H4 (cell line): ENCODE measurements at regions not wholly inside any gene's neighbourhood (a gene's known extent, or its start where the extent isn't known, plus 50 kb on each side); places are given as distances from the start of the nearest gene placed in this dataset.
"Not testable (repeated sequence)": the region's sequence is repeated elsewhere in the genome, so short reads cannot be mapped to it uniquely, and the experiment has no call there.

ENCODE experiments used
- DNase-seq: peaks from one replicate; pipeline ENCODE4 v3.0.0-alpha.2; 2015; ENCODE audit warnings: low spot score

DNA sequence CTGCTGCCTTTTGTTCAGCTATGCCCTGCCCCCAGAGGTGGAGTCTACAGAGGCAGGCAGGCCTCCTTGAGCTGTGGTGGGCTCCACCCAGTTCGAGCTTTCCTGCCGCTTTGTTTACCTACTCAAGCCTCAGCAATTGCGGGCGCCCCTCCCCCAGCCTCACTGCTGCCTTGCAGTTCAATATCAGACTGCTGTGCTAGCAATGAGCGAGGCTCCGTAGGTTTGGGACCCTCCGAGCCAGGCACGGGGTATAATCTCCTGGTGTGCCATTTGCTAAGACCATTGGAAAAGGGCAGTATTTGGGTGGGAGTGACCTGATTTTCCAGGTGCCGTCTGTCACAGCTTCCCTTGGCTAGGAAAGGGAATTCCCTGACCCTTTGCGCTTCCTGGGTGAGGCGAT lies 51.9 kb downstream of the DIPK2A start:
- not testable (repeated sequence) for DNase-seq

- no peak for DNase-seq
These were observed 57.3 kb downstream of the DIPK2A start for GRCh38 chr3:144028798-144029411.

DNA sequence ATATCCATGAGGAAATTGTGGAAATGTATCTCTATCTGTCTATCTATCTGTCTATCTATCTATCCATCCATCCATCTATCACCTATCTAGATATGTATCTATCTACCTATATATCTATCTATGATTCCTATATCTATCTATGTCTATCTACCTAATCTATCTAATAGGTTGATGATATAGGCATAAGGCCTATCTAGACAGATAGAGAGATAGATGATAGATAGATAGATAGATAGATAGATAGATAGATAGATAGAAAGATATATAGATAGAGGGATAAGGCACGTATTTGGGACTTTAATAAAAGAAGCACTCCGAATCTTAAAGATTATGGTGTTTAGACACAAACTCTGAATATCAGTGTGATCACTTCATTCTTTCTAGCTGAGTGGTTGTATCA lies 58.1 kb downstream of the DIPK2A start:
- no peak for DNase-seq

- DNase-seq = peak; percentile 49
These were observed 60.3 kb downstream of the DIPK2A start for GRCh38 chr3:144031938-144032337.

- no peak for DNase-seq
These were observed 61.1 kb downstream of the DIPK2A start for GRCh38 chr3:144032531-144033239.

DNA sequence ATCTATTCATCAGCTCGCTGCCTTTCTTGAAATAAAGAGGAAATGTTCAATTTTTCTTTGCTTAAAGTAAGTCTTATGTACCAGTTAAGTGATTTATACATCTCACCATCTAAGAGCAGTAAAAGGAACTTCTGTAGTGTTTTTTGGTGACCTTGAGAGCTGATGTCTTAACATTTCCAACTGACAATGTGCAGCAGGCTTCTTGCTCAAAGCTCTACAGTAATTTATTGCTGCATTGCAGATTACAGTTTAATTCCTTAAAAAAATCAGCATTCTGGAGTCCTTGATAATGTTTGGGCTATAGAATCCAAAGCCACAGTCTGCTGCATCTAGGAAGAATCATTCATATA lies 61.6 kb downstream of the DIPK2A start:
- no peak for DNase-seq

GRCh38 chr3:144033863-144034262 lies 62.2 kb downstream of the DIPK2A start:
- DNase-seq = no peak

- DNase-seq = no peak
These were observed 63.2 kb downstream of the DIPK2A start for GRCh38 chr3:144034715-144035290.

- no peak for DNase-seq
These were observed 64.9 kb downstream of the DIPK2A start for GRCh38 chr3:144036498-144036897.

- no peak for DNase-seq
These were observed 68.0 kb downstream of the DIPK2A start for GRCh38 chr3:144039661-144040060.

- no peak for DNase-seq
These were observed 70.4 kb downstream of the DIPK2A start for GRCh38 chr3:144041960-144042556.

DNA sequence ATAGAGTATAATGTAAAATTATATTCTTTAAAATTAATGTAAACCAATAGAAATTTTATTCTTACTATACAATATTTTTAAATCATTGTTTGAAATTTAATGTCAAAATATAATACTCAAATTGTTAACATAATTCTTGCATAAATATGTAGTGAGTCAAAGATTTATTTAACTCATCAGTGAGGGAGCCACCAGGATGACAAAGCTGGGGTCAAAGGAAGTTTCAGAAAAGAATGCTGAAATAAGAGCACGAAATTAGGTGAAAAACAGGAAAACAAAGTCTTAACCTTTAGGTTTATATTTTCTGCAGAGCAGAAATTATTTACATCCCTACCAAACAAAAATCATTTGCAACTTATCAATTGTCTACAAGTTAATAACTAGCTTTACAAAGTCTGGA lies 74.1 kb downstream of the DIPK2A start:
- DNase-seq = no peak

GRCh38 chr3:144049374-144049773 lies 77.8 kb downstream of the DIPK2A start:
- no peak for DNase-seq

- no peak for DNase-seq
These were observed 79.6 kb downstream of the DIPK2A start for GRCh38 chr3:144051211-144051610.

DNA sequence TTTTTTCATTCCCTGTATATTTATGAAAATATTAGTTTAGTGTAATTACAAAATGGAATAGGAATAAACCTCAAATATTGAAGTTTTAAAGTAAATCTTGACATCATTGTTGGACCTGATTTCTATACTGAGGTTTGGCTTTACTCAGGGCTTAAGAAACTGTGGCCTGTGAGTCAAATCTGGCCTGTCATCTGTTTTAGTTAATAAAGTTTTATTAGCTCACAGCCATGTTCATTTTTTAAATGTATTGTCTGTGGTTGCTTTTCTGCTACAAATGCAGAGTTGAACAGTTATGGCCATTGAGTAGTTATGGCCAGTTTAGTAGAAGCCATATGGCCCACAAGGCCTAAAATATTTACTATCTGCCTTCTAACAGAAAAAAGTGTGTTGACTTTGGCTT lies 80.7 kb downstream of the DIPK2A start:
- DNase-seq = no peak

- DNase-seq = peak; percentile 30
These were observed 81.5 kb downstream of the DIPK2A start for GRCh38 chr3:144053121-144053520.

- DNase-seq = no peak
These were observed 83.1 kb downstream of the DIPK2A start for GRCh38 chr3:144054766-144055165.

DNA sequence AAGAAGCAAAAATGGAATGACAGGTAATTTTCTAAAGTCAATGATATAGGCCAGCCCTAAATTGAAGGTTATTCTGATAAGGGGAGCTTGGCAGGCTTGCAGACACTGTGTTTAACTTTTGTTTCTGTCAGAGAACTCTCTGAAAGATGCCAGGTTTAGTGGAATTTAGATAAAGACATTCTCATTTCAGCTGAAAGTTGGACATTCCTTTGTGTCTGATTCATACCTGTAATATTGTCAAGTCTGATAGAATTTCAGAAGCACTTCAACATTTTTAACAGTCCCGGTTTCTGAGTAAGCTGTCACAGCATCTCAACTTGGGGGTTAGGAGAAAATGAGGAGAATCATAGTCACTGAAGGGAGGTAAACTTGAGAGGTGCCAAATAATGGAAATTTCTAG lies 84.0 kb downstream of the DIPK2A start:
- DNase-seq = no peak

DNA sequence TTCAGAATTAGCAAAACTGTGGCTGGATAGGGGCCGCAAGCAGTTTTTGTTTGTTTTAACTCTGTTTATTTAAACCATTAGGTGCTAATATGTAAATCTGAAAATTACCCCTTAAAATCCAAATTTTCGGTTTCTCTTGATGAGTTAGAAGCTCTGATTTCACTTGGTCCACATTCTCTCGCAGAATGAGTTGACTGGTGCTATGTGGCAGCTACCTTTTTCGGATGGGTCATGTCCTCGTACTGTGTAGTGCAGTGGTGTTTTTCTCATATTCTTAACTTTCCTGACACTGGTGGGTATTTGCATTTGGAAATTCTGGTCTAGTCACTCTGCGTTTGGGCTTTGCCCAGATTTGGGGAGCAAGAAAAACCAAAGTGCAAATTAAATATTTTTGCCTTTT lies 87.1 kb downstream of the DIPK2A start:
- no peak for DNase-seq

DNA sequence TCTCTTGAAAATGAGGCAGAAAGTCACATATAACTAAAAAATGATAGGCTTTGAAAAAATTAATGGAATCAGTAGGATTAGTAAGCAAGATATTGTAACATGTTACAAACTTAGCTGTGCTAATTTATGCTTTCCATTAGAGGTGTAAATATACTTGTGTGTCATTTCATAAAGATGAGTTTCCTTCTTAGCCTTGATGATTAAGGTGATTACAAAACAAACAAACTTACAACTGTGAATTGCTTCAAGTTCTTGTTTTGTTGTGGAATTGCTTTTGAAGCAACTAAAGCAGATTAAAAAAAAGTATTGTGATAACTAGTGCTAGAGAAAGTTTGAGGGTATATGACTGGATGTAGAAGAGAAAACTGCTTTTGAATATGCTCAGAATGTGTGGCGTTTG lies 87.9 kb downstream of the DIPK2A start:
- no peak for DNase-seq

DNA sequence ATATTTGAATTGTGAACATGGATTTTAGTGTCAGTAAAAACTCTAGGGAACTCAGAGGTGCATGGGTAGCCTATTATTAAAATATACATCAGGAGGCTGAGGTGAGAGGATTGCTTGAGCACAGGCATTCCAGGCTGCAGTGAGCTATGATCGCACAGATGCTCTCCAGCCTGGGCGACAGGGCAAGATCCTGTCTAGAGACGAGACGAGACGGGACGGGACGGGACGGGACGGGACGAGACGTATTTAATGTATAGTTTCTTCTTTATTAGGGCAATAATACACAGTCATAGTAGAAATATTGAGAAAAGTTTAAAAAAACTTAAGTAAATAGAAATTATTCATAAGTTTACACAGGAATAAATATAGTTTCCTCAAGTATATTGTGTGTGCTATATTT lies 89.3 kb downstream of the DIPK2A start:
- no peak for DNase-seq

DNA sequence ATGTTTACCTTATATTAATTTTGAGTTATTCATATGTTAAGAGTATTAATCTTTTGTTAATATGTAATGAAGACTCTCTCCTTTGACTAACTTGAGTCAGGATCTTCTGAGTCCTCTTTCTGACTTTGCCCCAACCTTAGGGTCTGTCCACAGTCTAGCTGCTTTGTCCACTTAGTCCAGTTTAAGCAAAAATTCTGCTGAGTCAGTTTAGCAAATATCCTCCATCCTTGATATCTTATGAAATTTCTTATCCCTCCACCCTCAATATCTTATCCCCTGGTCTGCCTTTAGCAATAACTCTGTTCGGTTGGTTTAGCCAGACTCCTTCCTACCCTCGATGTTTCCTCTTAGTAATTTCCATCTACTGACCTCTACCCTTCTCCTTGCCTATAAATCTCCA lies 91.7 kb downstream of the DIPK2A start:
- DNase-seq = no peak

GRCh38 chr3:144067059-144067458 lies 95.4 kb downstream of the DIPK2A start:
- DNase-seq = no peak
